Neural crest cell (in vitro differentiated cells): ENCODE measurements at regions not wholly inside any gene's neighbourhood (a gene's known extent, or its start where the extent isn't known, plus 50 kb on each side); places are given as distances from the start of the nearest gene placed in this dataset.

ENCODE experiments used
- DNase-seq: peaks from one replicate; pipeline ENCODE4 v3.0.0; 2021; ENCODE audit warnings: low read depth, mixed read lengths, low spot score
- H3K27ac Mint-ChIP-seq: one replicate; pipeline ENCODE4 v1.8.0; 2021; ENCODE audit warnings: mild to moderate bottlenecking, mixed read lengths; ENCODE audit not compliant: unreplicated experiment
- H3K27me3 Mint-ChIP-seq: 2 replicates; pipeline ENCODE4 v1.8.0; 2021; ENCODE audit warnings: low read depth, mild to moderate bottlenecking, mixed read lengths
- H3K36me3 Mint-ChIP-seq: 2 replicates; pipeline ENCODE4 v1.8.0; 2021; ENCODE audit warnings: low read depth, mild to moderate bottlenecking, mixed read lengths
- H3K4me1 Mint-ChIP-seq: 2 replicates; pipeline ENCODE4 v1.8.0; 2021; ENCODE audit warnings: mixed read lengths
- H3K4me3 Mint-ChIP-seq: one replicate; pipeline ENCODE4 v1.8.0; 2021; ENCODE audit warnings: mild to moderate bottlenecking, mixed read lengths
- H3K9me3 Mint-ChIP-seq: 2 replicates; pipeline ENCODE4 v1.8.0; 2021; ENCODE audit warnings: mixed read lengths
- CTCF ChIP-seq: fragments of 200-600 bp; sonication (generic); conservative IDR thresholded peaks from 2 replicates; pipeline ENCODE4 v1.5.0; 2021; ENCODE audit warnings: antibody characterized with exemption, mild to moderate bottlenecking

DNA sequence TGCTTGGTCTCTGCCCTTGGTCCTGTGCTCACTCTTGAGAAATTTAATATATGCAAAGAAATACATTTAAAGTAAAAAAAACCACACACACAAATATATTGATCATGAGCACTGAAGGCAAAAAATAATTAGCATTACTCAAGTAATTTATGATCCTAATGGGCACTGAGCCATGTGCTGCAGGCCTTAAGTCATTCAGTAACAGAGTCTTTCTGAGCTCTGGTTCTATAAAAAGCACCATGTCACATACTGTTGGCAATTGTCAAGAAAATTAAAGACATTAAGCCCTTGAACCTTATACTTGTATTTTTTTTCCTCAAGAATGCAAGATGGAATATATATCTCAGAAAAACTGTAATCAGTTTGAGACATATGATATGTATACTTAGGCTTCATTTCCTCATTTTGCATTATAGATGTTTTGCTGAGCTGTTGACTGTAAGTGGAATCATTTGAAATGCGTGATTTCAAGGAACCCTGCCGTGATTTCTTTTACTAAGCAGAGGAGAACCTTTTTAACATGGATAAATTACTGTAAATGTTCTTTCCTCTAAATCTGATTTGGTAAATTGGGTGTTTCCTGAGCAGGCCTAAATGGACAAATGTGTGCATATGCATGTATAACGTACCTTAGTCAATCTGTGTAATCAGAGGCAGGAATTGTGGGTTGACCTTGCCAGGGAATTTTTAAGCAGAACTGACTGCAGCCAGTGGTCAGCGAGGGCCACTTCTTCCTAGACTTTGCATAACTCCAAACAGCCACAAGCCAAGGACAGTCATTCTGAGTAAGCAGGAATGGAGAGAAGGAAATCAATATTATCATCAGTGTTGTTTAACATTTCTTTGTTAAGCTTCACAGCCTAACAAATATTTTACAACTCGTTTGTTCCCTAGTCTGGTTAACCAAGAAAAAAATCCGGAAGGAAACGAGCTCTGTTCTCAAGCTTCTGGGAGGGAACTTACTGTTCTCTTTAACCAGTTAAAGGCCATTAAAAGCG, 191.5 kb upstream of the ATP5MC3 start:
- Mint-ChIP-seq H3K9me3 (no peaks in the 10 kb centered on the region), H3K27me3 (peaks cover 13% of the 10 kb centered on the region), H3K36me3 (no peaks in the 10 kb centered on the region), H3K27ac (no peak overlapping the region), H3K4me3 (no peak overlapping the region), H3K4me1 (no peaks in the 10 kb centered on the region)
- TF ChIP-seq CTCF, result no peak
- no peak for DNase-seq

DNA sequence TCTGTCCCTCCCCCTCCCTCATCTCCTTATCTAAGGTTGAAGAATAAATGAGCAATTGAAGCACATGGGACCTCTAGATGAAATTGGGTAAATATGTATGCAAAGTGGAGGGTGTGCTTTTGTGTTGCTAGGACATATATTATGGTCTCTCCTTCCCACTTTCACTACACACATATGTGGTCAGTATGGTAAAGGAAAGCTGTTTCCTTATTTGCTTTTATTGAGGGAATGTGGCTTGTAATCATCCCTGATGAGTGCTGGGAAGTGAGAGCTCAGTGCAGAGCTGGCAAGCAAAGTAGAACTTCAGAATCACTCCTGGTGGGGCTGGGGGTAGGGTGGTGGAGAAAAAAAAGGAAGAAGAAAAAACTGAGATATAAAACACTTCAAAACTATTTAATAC, 189.9 kb upstream of the ATP5MC3 start:
- Mint-ChIP-seq H3K27ac (no peak overlapping the region), H3K27me3 (peaks cover 13% of the 10 kb centered on the region), H3K4me1 (no peaks in the 10 kb centered on the region), H3K9me3 (no peaks in the 10 kb centered on the region), H3K4me3 (no peak overlapping the region), H3K36me3 (no peaks in the 10 kb centered on the region)
- TF ChIP-seq CTCF, result no peak
- no peak for DNase-seq

DNA sequence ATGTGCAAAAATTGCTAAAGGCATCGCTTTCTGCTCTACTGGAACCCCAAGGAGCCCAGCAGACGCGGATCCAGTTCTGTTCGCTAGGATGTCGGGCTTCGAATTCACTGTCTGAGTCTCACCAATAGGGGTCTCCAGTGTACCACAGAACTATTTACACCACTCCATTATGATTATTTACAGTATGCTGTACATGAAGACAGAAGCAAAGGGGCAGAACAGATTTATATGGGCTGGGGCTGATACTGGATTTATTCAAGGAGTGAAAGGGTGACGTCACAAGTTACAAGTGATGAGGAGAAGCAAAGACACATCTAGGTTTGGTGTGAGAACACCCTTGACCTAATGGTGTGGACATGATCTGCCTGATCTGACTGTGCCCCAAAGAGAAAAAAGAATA, 185.3 kb upstream of the ATP5MC3 start:
- H3K4me3 Mint-ChIP-seq, result no peak overlapping the region
- no peak overlapping the region for H3K27ac Mint-ChIP-seq
- no peaks in the 10 kb centered on the region for H3K36me3 Mint-ChIP-seq
- DNase-seq, result peak; percentile 45
- peaks cover 50% of the 10 kb centered on the region for H3K27me3 Mint-ChIP-seq
- no peaks in the 10 kb centered on the region for H3K4me1 Mint-ChIP-seq
- no peaks in the 10 kb centered on the region for H3K9me3 Mint-ChIP-seq
- peak; percentile 90 for TF ChIP-seq CTCF

DNA sequence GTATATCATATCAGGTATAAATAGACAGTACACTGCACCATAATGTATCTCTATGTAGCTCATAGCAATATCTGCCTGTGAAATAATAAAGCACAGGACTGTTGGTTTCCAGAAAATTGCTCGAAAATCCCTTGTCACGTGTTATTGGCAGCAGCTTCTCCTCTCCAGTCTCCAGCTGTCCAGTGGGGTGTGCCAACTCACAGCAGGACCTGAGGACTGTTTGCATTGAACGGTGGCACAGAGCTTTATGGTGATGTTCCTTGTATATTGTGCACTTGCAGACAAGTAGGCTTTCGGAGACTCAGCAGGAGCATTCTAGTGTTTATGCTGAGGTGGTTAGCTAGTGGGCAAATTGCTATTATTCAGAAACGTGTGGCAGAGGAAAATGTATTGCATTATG, 182.2 kb upstream of the ATP5MC3 start:
- H3K9me3 Mint-ChIP-seq, result no peaks in the 10 kb centered on the region
- no peak overlapping the region for H3K27ac Mint-ChIP-seq
- H3K4me3 Mint-ChIP-seq, result no peak overlapping the region
- TF ChIP-seq CTCF, result no peak
- no peaks in the 10 kb centered on the region for H3K36me3 Mint-ChIP-seq
- no peaks in the 10 kb centered on the region for H3K4me1 Mint-ChIP-seq
- H3K27me3 Mint-ChIP-seq, result peaks cover 59% of the 10 kb centered on the region
- DNase-seq, result no peak

DNA sequence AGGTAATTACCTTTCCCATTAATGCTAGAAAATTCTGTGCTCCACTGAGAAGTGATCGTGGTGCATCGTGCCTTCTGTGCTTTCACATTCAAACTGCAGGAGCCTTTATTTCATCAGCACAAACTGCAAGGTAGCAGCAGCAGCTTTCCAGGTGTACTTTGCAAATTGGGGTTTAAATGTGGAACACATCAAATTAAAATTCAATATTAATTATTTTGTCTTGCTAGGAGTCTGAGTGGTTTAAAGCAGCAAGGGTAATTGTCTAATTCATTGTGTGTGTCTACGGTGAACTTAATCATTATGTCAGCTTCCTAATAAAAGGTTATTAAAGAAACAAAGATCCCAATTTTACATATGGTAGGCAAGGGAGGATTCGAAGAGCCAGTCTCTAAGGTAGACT, 180.8 kb upstream of the ATP5MC3 start:
- DNase-seq, result no peak
- Mint-ChIP-seq H3K9me3 (no peaks in the 10 kb centered on the region), H3K4me3 (no peak overlapping the region), H3K27ac (no peak overlapping the region), H3K4me1 (no peaks in the 10 kb centered on the region), H3K27me3 (peaks cover 63% of the 10 kb centered on the region), H3K36me3 (no peaks in the 10 kb centered on the region)
- no peak for TF ChIP-seq CTCF
